Lung microvascular endothelial cell (primary cell): ENCODE measurements at regions not wholly inside any gene's neighbourhood (a gene's known extent, or its start where the extent isn't known, plus 50 kb on each side); places are given as distances from the start of the nearest gene placed in this dataset.
A peak's percentile ranks its signal among the peaks of the same experiment; 100 is the strongest.

Experiments used
- DNase-seq, 2 donors: peaks; one replicate each; pipeline versions ENCODE4 v3.0.0 to v3.0.0-alpha.2; 2010; ENCODE audit warnings: low read depth in 2 of 2

GRCh38 chr17:68184141-68184571 lies 63.7 kb upstream of the AMZ2 start:
- DNase-seq, result no peak

- no peak for DNase-seq
Observed at GRCh38 chr17:68184816-68185436, 62.9 kb upstream of the AMZ2 start.

- peak in 1 of 2 donors; percentile 42 for DNase-seq
Observed at GRCh38 chr17:68185820-68186219, 62.0 kb upstream of the AMZ2 start.

- no peak for DNase-seq
Observed at GRCh38 chr17:68190495-68190894, 57.3 kb upstream of the AMZ2 start.

- DNase-seq, result no peak
Observed at GRCh38 chr17:68195667-68196393, 52.0 kb upstream of the AMZ2 start.

GRCh38 chr17:68196394-68197090 lies 51.3 kb upstream of the AMZ2 start:
- no peak for DNase-seq

- no peak for DNase-seq
Observed at GRCh38 chr17:68197091-68197996, 50.5 kb upstream of the AMZ2 start.

GRCh38 chr17:68197997-68198930 lies 49.6 kb upstream of the AMZ2 start:
- DNase-seq, result no peak
